Keratinocyte (primary cell): ENCODE measurements at regions not wholly inside any gene's neighbourhood (a gene's known extent, or its start where the extent isn't known, plus 50 kb on each side); places are given as distances from the start of the nearest gene placed in this dataset.

Experiments
- DNase-seq: peaks from one replicate; pipeline ENCODE4 v3.0.0-alpha.2; 2011; ENCODE audit warnings: low read depth, missing footprints, low spot score
- FAIRE-seq: peaks from 2 replicates; lab custom pipeline; 2011; peaks lifted over from hg19 to GRCh38; lab: Jason Lieb, UNC
- H2AFZ ChIP-seq: 2 replicates; pipeline ENCODE4 v1.6.0; 2012; ENCODE audit warnings: low read length, control low read depth, inconsistent platforms; ENCODE audit not compliant: control insufficient read depth
- H3K27ac ChIP-seq: 2 replicates; pipeline ENCODE4 v1.5.1; 2011; ENCODE audit warnings: low read length; ENCODE audit not compliant: control insufficient read depth, insufficient read depth
- H3K27me3 ChIP-seq: 3 replicates; pipeline ENCODE4 v1.6.0; 2011; ENCODE audit warnings: low read length; ENCODE audit not compliant: control insufficient read depth, insufficient read depth; ENCODE audit errors: extremely low read depth
- H3K36me3 ChIP-seq, 2 experiments: 2 replicates in 1 of 2; 3 replicates in 1 of 2; pipeline ENCODE4 v1.5.1; 2011; ENCODE audit warnings: low read length in 2 of 2, mild to moderate bottlenecking in 1 of 2; ENCODE audit not compliant: control insufficient read depth in 2 of 2, insufficient read depth in 2 of 2; ENCODE audit errors: extremely low read depth in 1 of 2
- H3K4me1 ChIP-seq: 3 replicates; pipeline ENCODE4 v1.5.1; 2011; ENCODE audit warnings: low read length; ENCODE audit not compliant: control insufficient read depth, insufficient read depth; ENCODE audit errors: extremely low read depth
- H3K4me2 ChIP-seq: 3 replicates; pipeline ENCODE4 v1.6.0; 2011; ENCODE audit warnings: low read depth, low read length; ENCODE audit not compliant: control insufficient read depth, insufficient read depth; ENCODE audit errors: extremely low read depth
- H3K4me3 ChIP-seq, 3 experiments: fragments of 200-600 bp in 1 of 3; sonication (generic) in 1 of 3; 2 replicates in 2 of 3; 3 replicates in 1 of 3; pipeline ENCODE4 v1.5.1; 2011 to 2016; ENCODE audit warnings: low read length in 3 of 3, mild to moderate bottlenecking in 3 of 3, control low read depth in 2 of 3, inconsistent platforms in 1 of 3, low read depth in 1 of 3, mixed read lengths in 1 of 3, mixed run types in 1 of 3, moderate library complexity in 1 of 3; ENCODE audit not compliant: control insufficient read depth in 2 of 3, insufficient read depth in 2 of 3; ENCODE audit errors: extremely low read depth in 1 of 3
- H3K79me2 ChIP-seq: 2 replicates; pipeline ENCODE4 v1.6.0; 2012; ENCODE audit warnings: low read length; ENCODE audit not compliant: control insufficient read depth, insufficient read depth
- H3K9ac ChIP-seq: 3 replicates; pipeline ENCODE4 v1.6.0; 2011; ENCODE audit warnings: low read length; ENCODE audit not compliant: control insufficient read depth, insufficient read depth; ENCODE audit errors: extremely low read depth
- H3K9me1 ChIP-seq: 3 replicates; pipeline ENCODE4 v1.6.0; 2011; ENCODE audit warnings: low read length; ENCODE audit not compliant: control insufficient read depth, insufficient read depth; ENCODE audit errors: extremely low read depth
- H3K9me3 ChIP-seq: 2 replicates; pipeline ENCODE4 v1.5.1; 2012; ENCODE audit warnings: low read depth, low read length; ENCODE audit not compliant: control insufficient read depth
- H4K20me1 ChIP-seq: 3 replicates; pipeline ENCODE4 v1.6.0; 2011; ENCODE audit warnings: low read length; ENCODE audit not compliant: control insufficient read depth, insufficient read depth; ENCODE audit errors: extremely low read depth
- EZH2 ChIP-seq: IDR thresholded peaks from one replicate; pipeline ENCODE4 v1.6.1; 2012; ENCODE audit warnings: inconsistent platforms, mild to moderate bottlenecking, low read length, moderate library complexity
- dilution Hi-C: fragments of 300-500 bp; cut with MboI; formaldehyde crosslinking; loops from one replicate; pipeline ENCODE4 v1.7.0; 2020; ENCODE audit warnings: low sequenced_read_pairs; ENCODE audit not compliant: extremely low pct_ligation_motif_present
- TF ChIP-seq, protein P1 (sequence below), 3 experiments: IDR thresholded peaks in 1 of 3; conservative IDR thresholded peaks in 1 of 3; optimal IDR thresholded peaks in 1 of 3; 2 replicates in 2 of 3; 3 replicates in 1 of 3; pipeline versions ENCODE3 to v1.5.1; 2011; ENCODE audit warnings: low read length in 3 of 3, mild to moderate bottlenecking in 3 of 3, moderate library complexity in 2 of 3, control low read depth in 1 of 3, inconsistent platforms in 1 of 3; ENCODE audit not compliant: insufficient read depth in 2 of 3; ENCODE audit errors: extremely low read depth in 1 of 3

- H3K27me3 ChIP-seq = no peaks in the 10 kb centered on the region
- H3K9me1 ChIP-seq = no peaks in the 10 kb centered on the region
- no peak overlapping the region for H3K9ac ChIP-seq
- H3K36me3 ChIP-seq = no peaks in the 10 kb centered on the region
- H3K4me3 ChIP-seq = no peak overlapping the region
- H3K4me1 ChIP-seq = peaks cover 52% of the 10 kb centered on the region
- H3K4me2 ChIP-seq = no peak overlapping the region
- TF ChIP-seq EZH2 = no peak
- TF ChIP-seq, protein P1, sequence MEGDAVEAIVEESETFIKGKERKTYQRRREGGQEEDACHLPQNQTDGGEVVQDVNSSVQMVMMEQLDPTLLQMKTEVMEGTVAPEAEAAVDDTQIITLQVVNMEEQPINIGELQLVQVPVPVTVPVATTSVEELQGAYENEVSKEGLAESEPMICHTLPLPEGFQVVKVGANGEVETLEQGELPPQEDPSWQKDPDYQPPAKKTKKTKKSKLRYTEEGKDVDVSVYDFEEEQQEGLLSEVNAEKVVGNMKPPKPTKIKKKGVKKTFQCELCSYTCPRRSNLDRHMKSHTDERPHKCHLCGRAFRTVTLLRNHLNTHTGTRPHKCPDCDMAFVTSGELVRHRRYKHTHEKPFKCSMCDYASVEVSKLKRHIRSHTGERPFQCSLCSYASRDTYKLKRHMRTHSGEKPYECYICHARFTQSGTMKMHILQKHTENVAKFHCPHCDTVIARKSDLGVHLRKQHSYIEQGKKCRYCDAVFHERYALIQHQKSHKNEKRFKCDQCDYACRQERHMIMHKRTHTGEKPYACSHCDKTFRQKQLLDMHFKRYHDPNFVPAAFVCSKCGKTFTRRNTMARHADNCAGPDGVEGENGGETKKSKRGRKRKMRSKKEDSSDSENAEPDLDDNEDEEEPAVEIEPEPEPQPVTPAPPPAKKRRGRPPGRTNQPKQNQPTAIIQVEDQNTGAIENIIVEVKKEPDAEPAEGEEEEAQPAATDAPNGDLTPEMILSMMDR (optimal IDR thresholded peaks at IDR 0.05 in 1 of 3, IDR thresholded peaks at IDR 0.05 in 1 of 3, conservative IDR thresholded peaks at IDR 0.05 in 1 of 3; ENCODE audit: extremely low read depth in 1 of 3, insufficient read depth in 2 of 3, low read length in 3 of 3) = no peak
- H3K9me3 ChIP-seq = no peaks in the 10 kb centered on the region
- H3K79me2 ChIP-seq = no peaks in the 10 kb centered on the region
- H3K27ac ChIP-seq = no peak overlapping the region
- no peak overlapping the region for H2AFZ ChIP-seq
- no peaks in the 10 kb centered on the region for H4K20me1 ChIP-seq
- FAIRE-seq (no peak), DNase-seq (no peak)
- dilution Hi-C loops = no loop called here
Measured at GRCh38 chr1:67893126-67893495, 59.8 kb upstream of the GNG12 start.

GRCh38 chr1:67892476-67893125 lies 59.3 kb upstream of the GNG12 start:
- H3K4me1 ChIP-seq = peaks cover 52% of the 10 kb centered on the region
- H3K36me3 ChIP-seq = no peaks in the 10 kb centered on the region
- DNase-seq = no peak
- no peaks in the 10 kb centered on the region for H3K27me3 ChIP-seq
- FAIRE-seq = no peak
- no peak overlapping the region for H2AFZ ChIP-seq
- H3K4me2 ChIP-seq = peak overlapping the region; percentile 3
- no peaks in the 10 kb centered on the region for H3K9me1 ChIP-seq
- no peaks in the 10 kb centered on the region for H4K20me1 ChIP-seq
- TF ChIP-seq, protein P1 (optimal IDR thresholded peaks at IDR 0.05 in 1 of 3, IDR thresholded peaks at IDR 0.05 in 1 of 3, conservative IDR thresholded peaks at IDR 0.05 in 1 of 3; ENCODE audit: extremely low read depth in 1 of 3, insufficient read depth in 2 of 3, low read length in 3 of 3) = no peak
- TF ChIP-seq EZH2 = no peak
- dilution Hi-C loops = no loop called here
- H3K4me3 ChIP-seq = no peak overlapping the region
- no peak overlapping the region for H3K27ac ChIP-seq
- no peak overlapping the region for H3K9ac ChIP-seq
- H3K9me3 ChIP-seq = no peaks in the 10 kb centered on the region
- H3K79me2 ChIP-seq = no peaks in the 10 kb centered on the region
